ENCODE measurements at regions not wholly inside any gene's neighbourhood (a gene's known extent, or its start where the extent isn't known, plus 50 kb on each side); places are given as distances from the start of the nearest gene placed in this dataset.
"Not testable (repeated sequence)": the region's sequence is repeated elsewhere in the genome, so short reads cannot be mapped to it uniquely, and the experiment has no call there.

- not testable (repeated sequence) for TF ChIP-seq POLR2AphosphoS5, CTCF, POLR2A (IDR thresholded peaks at IDR 0.05)
Observed at GRCh38 chr6:166790808-166791207, 163.8 kb upstream of the RPS6KA2 start.
